ENCODE measurements at regions not wholly inside any gene's neighbourhood (a gene's known extent, or its start where the extent isn't known, plus 50 kb on each side); places are given as distances from the start of the nearest gene placed in this dataset.

DNA sequence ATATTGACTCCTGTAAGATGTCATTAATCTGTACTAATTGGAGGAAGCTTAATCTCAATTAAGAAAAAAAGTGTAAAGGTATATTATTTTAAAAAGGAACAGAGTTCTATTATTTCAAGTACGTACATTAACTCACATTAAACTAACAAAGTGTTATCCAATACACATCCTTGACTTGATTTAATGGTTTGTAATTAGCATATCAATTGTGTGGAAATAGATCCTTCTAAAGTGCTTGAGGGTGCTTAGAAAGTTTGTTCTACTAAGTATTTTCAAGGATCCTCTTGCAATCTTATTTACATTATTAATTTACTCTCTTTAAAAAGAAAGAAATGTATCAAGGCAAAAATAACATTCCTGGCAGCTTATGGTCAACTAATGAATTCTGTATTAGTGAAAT is 720.3 kb downstream of the KCNJ3 start:
- Mint-ChIP-seq H3K9me3 (peaks cover 2 to 3% of the 10 kb centered on the region in 2 donors), H3K36me3 (no peaks in the 10 kb centered on the region), H3K27ac (no peak overlapping the region), H3K4me1 (no peaks in the 10 kb centered on the region), H3K27me3 (ENCODE audit: low read depth in 2 of 2) (no peaks in the 10 kb centered on the region), H3K4me3 (no peak overlapping the region)
- intact Hi-C loops (cut with micrococcal nuclease) = no loop called here
- ATAC-seq = no peak
- no peaks in the 10 kb centered on the region for H3K9me3 ChIP-seq (ENCODE audit: control insufficient read depth, insufficient read depth, low read length)
- no peak overlapping the region for H3K27ac ChIP-seq (ENCODE audit: low read length)
- H3K4me3 ChIP-seq (ENCODE audit: low read length) = no peak overlapping the region
- no peak for DNase-seq
- H3K36me3 ChIP-seq (ENCODE audit: control insufficient read depth, insufficient read depth, low read length) = no peaks in the 10 kb centered on the region
- no CpG with 5 or more reads among the region's 1 CpG for WGBS (ENCODE audit: insufficient coverage)
- H3K4me1 ChIP-seq (ENCODE audit: control insufficient read depth, insufficient read depth, low read length) = no peaks in the 10 kb centered on the region
- TF ChIP-seq, protein P1, sequence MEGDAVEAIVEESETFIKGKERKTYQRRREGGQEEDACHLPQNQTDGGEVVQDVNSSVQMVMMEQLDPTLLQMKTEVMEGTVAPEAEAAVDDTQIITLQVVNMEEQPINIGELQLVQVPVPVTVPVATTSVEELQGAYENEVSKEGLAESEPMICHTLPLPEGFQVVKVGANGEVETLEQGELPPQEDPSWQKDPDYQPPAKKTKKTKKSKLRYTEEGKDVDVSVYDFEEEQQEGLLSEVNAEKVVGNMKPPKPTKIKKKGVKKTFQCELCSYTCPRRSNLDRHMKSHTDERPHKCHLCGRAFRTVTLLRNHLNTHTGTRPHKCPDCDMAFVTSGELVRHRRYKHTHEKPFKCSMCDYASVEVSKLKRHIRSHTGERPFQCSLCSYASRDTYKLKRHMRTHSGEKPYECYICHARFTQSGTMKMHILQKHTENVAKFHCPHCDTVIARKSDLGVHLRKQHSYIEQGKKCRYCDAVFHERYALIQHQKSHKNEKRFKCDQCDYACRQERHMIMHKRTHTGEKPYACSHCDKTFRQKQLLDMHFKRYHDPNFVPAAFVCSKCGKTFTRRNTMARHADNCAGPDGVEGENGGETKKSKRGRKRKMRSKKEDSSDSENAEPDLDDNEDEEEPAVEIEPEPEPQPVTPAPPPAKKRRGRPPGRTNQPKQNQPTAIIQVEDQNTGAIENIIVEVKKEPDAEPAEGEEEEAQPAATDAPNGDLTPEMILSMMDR (IDR thresholded peaks at IDR 0.05) = no peak
- H3K27me3 ChIP-seq (ENCODE audit: control insufficient read depth, insufficient read depth, low read length) = no peaks in the 10 kb centered on the region

DNA sequence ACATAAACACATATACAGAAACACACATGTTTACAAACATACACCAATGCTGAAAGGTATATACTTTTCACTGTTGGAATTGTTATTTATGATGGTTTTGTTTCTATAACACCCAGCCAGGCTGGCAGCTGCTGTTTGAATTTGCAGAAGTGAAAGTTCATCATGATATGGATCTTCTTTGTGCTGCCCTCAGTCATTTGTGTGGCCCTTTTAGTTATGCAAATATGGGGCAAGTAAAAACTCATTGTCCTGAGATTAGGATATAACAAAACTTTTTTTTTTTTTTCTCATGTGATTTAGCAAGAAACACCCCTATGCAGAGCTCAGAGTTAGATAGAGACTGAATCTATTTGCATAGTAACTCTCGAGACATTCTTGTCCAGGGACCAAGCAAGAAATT is 714.1 kb downstream of the KCNJ3 start:
- no peaks in the 10 kb centered on the region for H3K27me3 ChIP-seq (ENCODE audit: control insufficient read depth, insufficient read depth, low read length)
- ATAC-seq (no peak), DNase-seq (no peak)
- no peak overlapping the region for H3K4me3 ChIP-seq (ENCODE audit: low read length)
- H3K9me3 Mint-ChIP-seq = peaks cover 2 to 6% of the 10 kb centered on the region in 2 donors
- H3K4me1 Mint-ChIP-seq = no peaks in the 10 kb centered on the region
- TF ChIP-seq, protein P1 (IDR thresholded peaks at IDR 0.05) = no peak
- H3K4me1 ChIP-seq (ENCODE audit: control insufficient read depth, insufficient read depth, low read length) = no peaks in the 10 kb centered on the region
- no peaks in the 10 kb centered on the region for H3K36me3 Mint-ChIP-seq
- no peaks in the 10 kb centered on the region for H3K36me3 ChIP-seq (ENCODE audit: control insufficient read depth, insufficient read depth, low read length)
- H3K9me3 ChIP-seq (ENCODE audit: control insufficient read depth, insufficient read depth, low read length) = peaks cover 4% of the 10 kb centered on the region
- H3K27me3 Mint-ChIP-seq (ENCODE audit: low read depth in 2 of 2) = no peaks in the 10 kb centered on the region
- H3K27ac Mint-ChIP-seq = no peak overlapping the region
- no peak overlapping the region for H3K4me3 Mint-ChIP-seq
- intact Hi-C loops (cut with micrococcal nuclease) = no loop called here
- 100% methylated on average over 1 of the region's 1 CpG for WGBS (ENCODE audit: insufficient coverage)
- H3K27ac ChIP-seq (ENCODE audit: low read length) = no peak overlapping the region

DNA sequence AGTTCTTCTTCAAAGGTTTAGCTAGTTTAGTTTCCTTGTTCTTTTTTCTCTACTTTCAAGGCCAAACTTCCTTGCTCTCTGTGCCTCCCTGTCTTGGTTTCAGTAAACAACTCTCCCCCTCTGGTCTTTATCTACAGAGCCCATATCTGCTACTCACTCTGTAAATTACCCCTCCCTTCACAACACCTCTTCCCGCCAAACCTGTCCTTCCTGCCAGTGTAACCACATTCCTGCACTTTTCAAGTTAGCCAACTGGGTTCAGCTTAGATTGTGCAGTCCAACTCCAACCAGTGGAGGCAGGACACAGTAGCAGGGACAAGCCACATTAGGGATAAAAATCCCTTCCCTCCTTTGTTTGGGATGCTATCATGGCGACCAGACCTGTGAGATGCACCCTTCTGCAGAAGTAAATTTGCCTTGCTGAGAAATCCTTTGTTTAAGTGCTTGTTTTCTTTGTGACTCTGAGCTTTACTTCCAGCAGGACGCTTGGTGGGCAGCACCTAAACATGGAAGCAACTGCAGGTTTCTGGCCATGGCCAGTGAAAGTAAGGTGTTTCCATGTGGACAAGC is 706.0 kb downstream of the KCNJ3 start:
- Mint-ChIP-seq H3K27me3 (ENCODE audit: low read depth in 2 of 2) (no peaks in the 10 kb centered on the region), H3K36me3 (no peaks in the 10 kb centered on the region), H3K27ac (no peak overlapping the region), H3K4me1 (no peaks in the 10 kb centered on the region), H3K4me3 (no peak overlapping the region), H3K9me3 (peaks cover 10 to 19% of the 10 kb centered on the region in 2 donors)
- Histone ChIP-seq H3K27me3 (ENCODE audit: control insufficient read depth, insufficient read depth, low read length) (no peaks in the 10 kb centered on the region), H3K9me3 (ENCODE audit: control insufficient read depth, insufficient read depth, low read length) (peaks cover 14% of the 10 kb centered on the region), H3K27ac (ENCODE audit: low read length) (no peak overlapping the region), H3K4me1 (ENCODE audit: control insufficient read depth, insufficient read depth, low read length) (no peaks in the 10 kb centered on the region), H3K4me3 (ENCODE audit: low read length) (no peak overlapping the region), H3K36me3 (ENCODE audit: control insufficient read depth, insufficient read depth, low read length) (no peaks in the 10 kb centered on the region)
- DNase-seq (no peak), ATAC-seq (no peak)
- intact Hi-C loops (cut with micrococcal nuclease) = no loop called here
- TF ChIP-seq, protein P1 (IDR thresholded peaks at IDR 0.05) = no peak
- 74% methylated on average over 3 of the region's 3 CpGs for WGBS (ENCODE audit: insufficient coverage)

DNA sequence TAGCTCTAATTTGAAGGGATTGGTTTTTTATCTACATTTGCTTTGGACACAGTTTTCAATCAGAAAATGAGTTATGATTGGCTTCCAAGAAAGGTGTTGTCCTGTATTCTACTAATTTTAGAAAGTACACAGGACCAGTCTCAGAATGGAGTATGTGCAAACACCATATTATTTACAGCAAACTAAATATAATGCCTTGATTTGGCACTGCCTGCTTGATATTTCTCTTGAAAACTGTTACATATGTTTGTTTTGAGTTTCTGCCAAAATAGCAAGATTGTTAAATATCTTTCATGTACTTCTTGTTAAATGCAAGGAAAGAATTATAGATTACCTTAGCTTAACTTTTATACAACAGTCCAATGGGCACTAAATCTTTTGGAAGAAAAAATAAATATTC is 694.9 kb downstream of the KCNJ3 start:
- no peaks in the 10 kb centered on the region for H3K27me3 Mint-ChIP-seq (ENCODE audit: low read depth in 2 of 2)
- Histone ChIP-seq H3K9me3 (ENCODE audit: control insufficient read depth, insufficient read depth, low read length) (no peaks in the 10 kb centered on the region), H3K4me3 (ENCODE audit: low read length) (no peak overlapping the region), H3K27me3 (ENCODE audit: control insufficient read depth, insufficient read depth, low read length) (no peaks in the 10 kb centered on the region), H3K27ac (ENCODE audit: low read length) (no peak overlapping the region), H3K36me3 (ENCODE audit: control insufficient read depth, insufficient read depth, low read length) (no peaks in the 10 kb centered on the region), H3K4me1 (ENCODE audit: control insufficient read depth, insufficient read depth, low read length) (no peaks in the 10 kb centered on the region)
- intact Hi-C loops (cut with micrococcal nuclease) = no loop called here
- TF ChIP-seq, protein P1 (IDR thresholded peaks at IDR 0.05) = no peak
- no peaks in the 10 kb centered on the region for H3K36me3 Mint-ChIP-seq
- no peak overlapping the region for H3K27ac Mint-ChIP-seq
- no peak overlapping the region for H3K4me3 Mint-ChIP-seq
- H3K9me3 Mint-ChIP-seq = peaks cover 0 to 4% of the 10 kb centered on the region in 2 donors
- no peaks in the 10 kb centered on the region for H3K4me1 Mint-ChIP-seq
- ATAC-seq (no peak), DNase-seq (no peak)

Measured in natural killer cell (primary cell).